IMR-90 (cell line): ENCODE measurements at regions not wholly inside any gene's neighbourhood (a gene's known extent, or its start where the extent isn't known, plus 50 kb on each side); places are given as distances from the start of the nearest gene placed in this dataset.

Experiments used
- ATAC-seq: fragments of 200-7000 bp; cut with Tn5 transposase; 2 replicates; pipeline ENCODE4 v1.9.1; 2020; ENCODE audit warnings: low read depth, mild to moderate bottlenecking, moderate library complexity
- BruUV-seq: library from RNA; stranded (reverse); fragments of 400-500 nt; replicated peaks from 2 replicates; lab custom pipeline; 2021; lab: Mats Ljungman, UMichigan
- CTCF ChIA-PET: fragments of 300-600 bp; formaldehyde crosslinking; extraction: SDS; loops from one replicate; lab custom pipeline; 2021; ENCODE audit warnings: antibody characterized with exemption; lab: Yijun Ruan, JAX
- POLR2A ChIA-PET: fragments of 300-600 bp; sonication (Branson Sonifier 250); formaldehyde crosslinking; loops from one replicate; lab custom pipeline; 2022; ENCODE audit warnings: antibody characterized with exemption; ENCODE audit not compliant: unreplicated experiment; lab: Charles Lee
- DNase-seq: peaks from one replicate; pipeline ENCODE4 v3.0.0; 2013
- H2AFZ ChIP-seq: replicated peaks from 2 replicates; pipeline ENCODE3; 2013; ENCODE audit warnings: low read length, mild to moderate bottlenecking; ENCODE audit not compliant: poor library complexity
- H2AK5ac ChIP-seq: 2 replicates; pipeline ENCODE4 v1.6.1; 2013; ENCODE audit warnings: low read depth, low read length, inconsistent platforms
- H2AK9ac ChIP-seq: replicated peaks from 2 replicates; pipeline ENCODE3; 2013; ENCODE audit warnings: mild to moderate bottlenecking, low read depth, low read length, moderate library complexity; ENCODE audit not compliant: poor library complexity
- H2BK120ac ChIP-seq: 2 replicates; pipeline ENCODE4 v1.6.1; 2013; ENCODE audit warnings: low read depth, low read length, inconsistent platforms
- H2BK15ac ChIP-seq: 3 replicates; pipeline ENCODE4 v1.6.1; 2013; ENCODE audit warnings: low read depth, low read length, inconsistent platforms
- H2BK20ac ChIP-seq: 2 replicates; pipeline ENCODE4 v1.6.1; 2013; ENCODE audit warnings: low read depth, mild to moderate bottlenecking, inconsistent platforms, low read length, moderate library complexity
- H2BK5ac ChIP-seq: 2 replicates; pipeline ENCODE4 v1.6.1; 2013; ENCODE audit warnings: mild to moderate bottlenecking, low read depth, low read length, inconsistent platforms; ENCODE audit not compliant: poor library complexity, severe bottlenecking
- H3K14ac ChIP-seq: replicated peaks from 2 replicates; pipeline ENCODE4 v1.6.1; 2013; ENCODE audit warnings: low read depth, low read length, inconsistent platforms
- H3K18ac ChIP-seq: 2 replicates; pipeline ENCODE4 v1.6.1; 2013; ENCODE audit warnings: low read depth, low read length, control low read depth
- H3K23ac ChIP-seq: 2 replicates; pipeline ENCODE4 v1.6.1; 2013; ENCODE audit warnings: low read depth, low read length, inconsistent platforms
- H3K27ac ChIP-seq: 2 replicates; pipeline ENCODE4 v1.5.1; 2013; ENCODE audit warnings: mild to moderate bottlenecking, control low read depth, low read length; ENCODE audit not compliant: insufficient read depth
- H3K27me3 ChIP-seq: 2 replicates; pipeline ENCODE4 v1.6.1; 2013; ENCODE audit warnings: low read length; ENCODE audit not compliant: control insufficient read depth, insufficient read depth
- H3K36me3 ChIP-seq: 2 replicates; pipeline ENCODE4 v1.6.1; 2013; ENCODE audit warnings: low read length, mixed read lengths; ENCODE audit not compliant: control insufficient read depth, insufficient read depth
- H3K4ac ChIP-seq: 2 replicates; pipeline ENCODE4 v1.6.1; 2013; ENCODE audit warnings: low read depth, low read length, inconsistent platforms
- H3K4me1 ChIP-seq: 2 replicates; pipeline ENCODE4 v1.6.1; 2013; ENCODE audit warnings: low read length, mixed read lengths; ENCODE audit not compliant: control insufficient read depth, insufficient read depth
- H3K4me2 ChIP-seq: 2 replicates; pipeline ENCODE4 v1.6.1; 2013; ENCODE audit warnings: low read depth, mild to moderate bottlenecking, control low read depth, low read length, moderate library complexity
- H3K4me3 ChIP-seq: 2 replicates; pipeline ENCODE4 v1.5.1; 2013; ENCODE audit warnings: low read depth, mild to moderate bottlenecking, control low read depth, low read length, moderate library complexity; ENCODE audit not compliant: insufficient read depth
- H3K56ac ChIP-seq: 2 replicates; pipeline ENCODE4 v1.6.1; 2013; ENCODE audit warnings: low read length, inconsistent platforms; ENCODE audit not compliant: insufficient read depth; ENCODE audit errors: extremely low read depth
- H3K79me1 ChIP-seq, 2 experiments: 2 replicates each; pipeline ENCODE4 v1.6.1; 2013; ENCODE audit warnings: low read length in 2 of 2, inconsistent platforms in 1 of 2, low read depth in 1 of 2
- H3K9ac ChIP-seq: 2 replicates; pipeline ENCODE4 v1.6.1; 2013; ENCODE audit warnings: low read depth, low read length, control low read depth
- H3K9me1 ChIP-seq: 2 replicates; pipeline ENCODE4 v1.6.1; 2013; ENCODE audit warnings: low read length, inconsistent platforms; ENCODE audit not compliant: insufficient read depth
- H3K9me3 ChIP-seq: 2 replicates; pipeline ENCODE4 v1.6.1; 2013; ENCODE audit warnings: low read length; ENCODE audit not compliant: control insufficient read depth, insufficient read depth
- H4K20me1 ChIP-seq: 2 replicates; pipeline ENCODE4 v1.6.1; 2013; ENCODE audit warnings: low read length, inconsistent platforms; ENCODE audit not compliant: insufficient read depth
- H4K5ac ChIP-seq: 2 replicates; pipeline ENCODE4 v1.6.1; 2013; ENCODE audit warnings: mild to moderate bottlenecking, low read depth, low read length, control low read depth
- H4K8ac ChIP-seq, 2 experiments: 2 replicates each; pipeline ENCODE4 v1.6.1; 2013; ENCODE audit warnings: low read depth in 2 of 2, low read length in 2 of 2, control low read depth in 1 of 2, inconsistent platforms in 1 of 2
- H4K91ac ChIP-seq: 2 replicates; pipeline ENCODE4 v1.6.1; 2013; ENCODE audit warnings: low read depth, low read length, inconsistent platforms; ENCODE audit not compliant: insufficient read depth
- CEBPB ChIP-seq: IDR thresholded peaks from 2 replicates; pipeline ENCODE4 v1.6.1; 2012; ENCODE audit warnings: low read depth, low read length, improper control_type of control experiment
- CHD1 ChIP-seq: IDR thresholded peaks from 2 replicates; pipeline ENCODE4 v1.6.1; 2012; ENCODE audit warnings: low read depth, low read length, improper control_type of control experiment
- CTCF ChIP-seq: conservative IDR thresholded peaks from 2 replicates; pipeline ENCODE4 v1.5.1; 2012; ENCODE audit warnings: mild to moderate bottlenecking, low read depth, low read length, improper control_type of control experiment
- RAD21 ChIP-seq: IDR thresholded peaks from 2 replicates; pipeline ENCODE4 v1.6.1; 2012; ENCODE audit warnings: low read length, improper control_type of control experiment
- SMC3 ChIP-seq: fragments of 150-350 bp; IDR thresholded peaks from 2 replicates; pipeline ENCODE4 v1.6.1; 2016; ENCODE audit warnings: low read depth, mild to moderate bottlenecking, antibody characterized with exemption, low read length, moderate library complexity
- dilution Hi-C: fragments of 300-500 bp; cut with HindIII; formaldehyde crosslinking; loops from one replicate; pipeline ENCODE4 v1.14.3; 2018; ENCODE audit warnings: low sequenced_read_pairs; ENCODE audit not compliant: unreplicated experiment
- in situ Hi-C: fragments of 300-500 bp; cut with MboI; formaldehyde crosslinking; loops from 3 replicates; pipeline ENCODE4 v1.14.3; 2019; ENCODE audit warnings: low sequenced_read_pairs, inconsistent platforms, mixed read lengths
- intact Hi-C: fragments of 100-400 bp; cut with micrococcal nuclease; formaldehyde crosslinking; loops from 2 replicates; pipeline ENCODE4 v1.10.0; 2022

GRCh38 chr13:107144432-107144831, 576.5 kb upstream of the ARGLU1 start:
- H3K9ac ChIP-seq = no peak overlapping the region
- no peak overlapping the region for H3K23ac ChIP-seq
- H3K27ac ChIP-seq = no peak overlapping the region
- no peak for TF ChIP-seq CHD1
- peak; percentile 59 for TF ChIP-seq CTCF
- TF ChIP-seq SMC3 = peak; percentile 31; the same call in 1 of the 2 replicates
- TF ChIP-seq RAD21 = peak; percentile 55
- TF ChIP-seq CEBPB = 0 out of 2 replicates have a peak, but pooled peaks have one; percentile 12
- no peak overlapping the region for H3K4ac ChIP-seq
- H2BK20ac ChIP-seq = no peak overlapping the region
- no peak overlapping the region for H3K18ac ChIP-seq
- DNase-seq (peak; percentile 27), ATAC-seq (peak; percentile 56; the same call in 1 of the 2 replicates)
- no peak overlapping the region for H2AK5ac ChIP-seq
- no peaks in the 10 kb centered on the region for H3K4me1 ChIP-seq
- H3K36me3 ChIP-seq = no peaks in the 10 kb centered on the region
- H4K91ac ChIP-seq = no peak overlapping the region
- ChIA-PET POLR2A (no interaction called here), CTCF (interaction anchor here (0.9 to 1.0 kb wide), 2 partner anchors 11 to 14 kb away, joined by 3 read pairs; no protein-coding TSS in a partner anchor)
- H2BK15ac ChIP-seq = no peak overlapping the region
- H4K8ac ChIP-seq = no peak overlapping the region
- BruUV-seq = no TSS peak
- no peaks in the 10 kb centered on the region for H3K9me1 ChIP-seq
- H2BK5ac ChIP-seq = no peak overlapping the region
- H3K4me2 ChIP-seq = no peak overlapping the region
- dilution Hi-C loops = no loop called here
- no peak overlapping the region for H2AFZ ChIP-seq
- in situ Hi-C loops = no loop called here
- no peaks in the 10 kb centered on the region for H3K9me3 ChIP-seq
- H2BK120ac ChIP-seq = no peak overlapping the region
- H3K27me3 ChIP-seq = peaks cover 8% of the 10 kb centered on the region
- intact Hi-C loops = no loop called here
- no peak overlapping the region for H3K4me3 ChIP-seq
- H3K56ac ChIP-seq = no peak overlapping the region
- H3K14ac ChIP-seq = no peak overlapping the region
- no peak overlapping the region for H4K5ac ChIP-seq
- H2AK9ac ChIP-seq = no peak overlapping the region
- H3K79me1 ChIP-seq = no peaks in the 10 kb centered on the region
- H4K20me1 ChIP-seq = no peaks in the 10 kb centered on the region
